ENCODE measurements at regions not wholly inside any gene's neighbourhood (a gene's known extent, or its start where the extent isn't known, plus 50 kb on each side); places are given as distances from the start of the nearest gene placed in this dataset.

DNA sequence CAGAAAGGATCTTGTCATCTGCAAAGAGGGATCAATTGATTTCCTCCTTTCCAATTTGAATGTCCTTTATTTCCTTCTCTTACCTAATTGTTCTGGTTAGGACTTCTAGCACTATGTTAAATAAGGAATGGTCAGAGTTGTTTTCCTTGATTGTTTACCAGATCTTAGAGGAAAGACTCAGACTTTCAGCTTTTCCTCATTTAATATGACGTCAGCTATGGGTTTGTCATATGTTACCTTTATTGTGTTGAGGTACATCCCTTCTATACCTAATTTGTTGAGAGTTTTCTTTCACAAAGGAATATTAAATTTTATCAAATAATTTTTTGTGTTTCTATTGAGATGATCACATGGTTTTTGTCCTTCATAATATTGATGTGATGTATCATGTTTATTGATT, 656.5 kb upstream of the GRAMD2B start:
- no peak overlapping the region for H3K4me3 ChIP-seq
- intact Hi-C loops (cut with DNase I): no loop called here
- H3K27me3 ChIP-seq (ENCODE audit: low read depth): no peaks in the 10 kb centered on the region
- no peaks in the 10 kb centered on the region for H3K36me3 ChIP-seq
- no peak for TF ChIP-seq CTCF (IDR thresholded peaks at IDR 0.05)
- no peaks in the 10 kb centered on the region for H3K9me3 ChIP-seq
- DNase-seq (no peak), ATAC-seq (no peak)
- no peak overlapping the region for H3K27ac ChIP-seq
- no peaks in the 10 kb centered on the region for H3K4me1 ChIP-seq

- ATAC-seq: no peak
- intact Hi-C loops (cut with DNase I): no loop called here
- DNase-seq: no peak
Measured at GRCh38 chr5:125775896-125776295, 647.3 kb upstream of the GRAMD2B start.

GRCh38 chr5:125776656-125777139, 646.5 kb upstream of the GRAMD2B start:
- no peak for TF ChIP-seq CTCF (IDR thresholded peaks at IDR 0.05)
- intact Hi-C loops (cut with DNase I): no loop called here
- Histone ChIP-seq H3K27me3 (ENCODE audit: low read depth) (no peaks in the 10 kb centered on the region), H3K36me3 (no peaks in the 10 kb centered on the region), H3K9me3 (no peaks in the 10 kb centered on the region), H3K27ac (no peak overlapping the region), H3K4me3 (no peak overlapping the region), H3K4me1 (no peaks in the 10 kb centered on the region)
- no peak for ATAC-seq
- no peak for DNase-seq

More at GRCh38 chr5:125775896-125776295, 647.3 kb upstream of the GRAMD2B start:
- H3K36me3 ChIP-seq: no peaks in the 10 kb centered on the region
- no peaks in the 10 kb centered on the region for H3K27me3 ChIP-seq (ENCODE audit: low read depth)
- no peak for TF ChIP-seq CTCF (IDR thresholded peaks at IDR 0.05)
- H3K9me3 ChIP-seq: no peaks in the 10 kb centered on the region
- H3K27ac ChIP-seq: no peak overlapping the region
- H3K4me1 ChIP-seq: no peaks in the 10 kb centered on the region
- H3K4me3 ChIP-seq: no peak overlapping the region

DNA sequence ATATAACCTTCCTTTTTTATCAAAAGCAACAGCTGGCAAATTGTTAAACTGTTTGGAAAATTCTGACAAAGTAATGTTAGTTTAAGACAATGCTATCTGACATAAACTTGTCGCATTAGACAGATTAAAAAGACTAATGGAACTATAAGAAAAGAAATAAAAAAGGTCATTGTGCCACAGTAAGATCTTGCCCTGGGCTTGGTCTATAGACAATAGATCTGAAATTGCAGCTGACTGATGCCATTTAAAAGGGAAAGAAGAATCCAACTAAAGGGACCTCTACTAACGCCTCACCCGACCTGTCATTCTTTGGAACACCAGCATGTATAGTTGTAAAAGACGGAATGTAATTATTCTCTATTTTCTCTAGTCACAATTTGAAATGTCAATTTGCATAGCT, 644.4 kb upstream of the GRAMD2B start:
- H3K27ac ChIP-seq: no peak overlapping the region
- DNase-seq (no peak), ATAC-seq (no peak)
- H3K4me3 ChIP-seq: no peak overlapping the region
- no peaks in the 10 kb centered on the region for H3K4me1 ChIP-seq
- H3K9me3 ChIP-seq: no peaks in the 10 kb centered on the region
- no peak for TF ChIP-seq CTCF (IDR thresholded peaks at IDR 0.05)
- no peaks in the 10 kb centered on the region for H3K27me3 ChIP-seq (ENCODE audit: low read depth)
- intact Hi-C loops (cut with DNase I): no loop called here
- H3K36me3 ChIP-seq: no peaks in the 10 kb centered on the region

- Histone ChIP-seq H3K4me1 (no peaks in the 10 kb centered on the region), H3K27me3 (ENCODE audit: low read depth) (no peaks in the 10 kb centered on the region), H3K9me3 (no peaks in the 10 kb centered on the region), H3K4me3 (no peak overlapping the region), H3K36me3 (no peaks in the 10 kb centered on the region), H3K27ac (no peak overlapping the region)
- intact Hi-C loops (cut with DNase I): no loop called here
- ATAC-seq (no peak), DNase-seq (no peak)
- no peak for TF ChIP-seq CTCF (IDR thresholded peaks at IDR 0.05)
Measured at GRCh38 chr5:125785407-125785806, 637.8 kb upstream of the GRAMD2B start.

- ATAC-seq: no peak
- H3K27me3 ChIP-seq (ENCODE audit: low read depth): no peaks in the 10 kb centered on the region
- intact Hi-C loops (cut with DNase I): no loop called here
Measured at GRCh38 chr5:125786021-125786420, 637.2 kb upstream of the GRAMD2B start.

More at GRCh38 chr5:125786021-125786420, 637.2 kb upstream of the GRAMD2B start:
- no peaks in the 10 kb centered on the region for H3K9me3 ChIP-seq
- no peak for DNase-seq
- H3K4me1 ChIP-seq: no peaks in the 10 kb centered on the region
- TF ChIP-seq CTCF (IDR thresholded peaks at IDR 0.05): no peak
- H3K4me3 ChIP-seq: no peak overlapping the region
- H3K36me3 ChIP-seq: no peaks in the 10 kb centered on the region
- H3K27ac ChIP-seq: no peak overlapping the region
